GM10266 (cell line): ENCODE measurements at regions not wholly inside any gene's neighbourhood (a gene's known extent, or its start where the extent isn't known, plus 50 kb on each side); places are given as distances from the start of the nearest gene placed in this dataset.

ENCODE experiments used
- DNase-seq: peaks from one replicate; pipeline ENCODE4 v3.0.0; 2012; ENCODE audit errors: extremely low spot score
- CTCF ChIP-seq: IDR thresholded peaks from 2 replicates; pipeline ENCODE4 v1.5.1; 2012; ENCODE audit warnings: mild to moderate bottlenecking, low read depth; ENCODE audit not compliant: control insufficient read depth, insufficient read depth; ENCODE audit errors: missing control alignments

GRCh38 chr12:91343010-91343409 lies 160.4 kb upstream of the DCN start:
- TF ChIP-seq CTCF = no peak
- no peak for DNase-seq

- no peak for DNase-seq
- no peak for TF ChIP-seq CTCF
These were observed 156.5 kb upstream of the DCN start for GRCh38 chr12:91339106-91339505.

GRCh38 chr12:91335699-91336098 lies 153.1 kb upstream of the DCN start:
- no peak for DNase-seq
- TF ChIP-seq CTCF = no peak

- DNase-seq = no peak
- no peak for TF ChIP-seq CTCF
These were observed 151.3 kb upstream of the DCN start for GRCh38 chr12:91333966-91334365.

GRCh38 chr12:91332302-91332701 lies 149.7 kb upstream of the DCN start:
- DNase-seq = no peak
- TF ChIP-seq CTCF = no peak

- no peak for TF ChIP-seq CTCF
These were observed 148.8 kb upstream of the DCN start for GRCh38 chr12:91331371-91331770.

GRCh38 chr12:91328451-91328850 lies 145.8 kb upstream of the DCN start:
- no peak for DNase-seq
- no peak for TF ChIP-seq CTCF

More at GRCh38 chr12:91331371-91331770, 148.8 kb upstream of the DCN start:
- no peak for DNase-seq

- no peak for TF ChIP-seq CTCF
- DNase-seq = no peak
These were observed 145.3 kb upstream of the DCN start for GRCh38 chr12:91327889-91328288.
